GM12878 (cell line): ENCODE measurements at regions not wholly inside any gene's neighbourhood (a gene's known extent, or its start where the extent isn't known, plus 50 kb on each side); places are given as distances from the start of the nearest gene placed in this dataset.

Source experiments
- ATAC-seq: fragments of 200-7000 bp; cut with Tn5 transposase; 3 replicates; pipeline ENCODE4 v1.9.1; 2020; ENCODE audit warnings: mild to moderate bottlenecking, moderate library complexity
- BruUV-seq: library from RNA; stranded (reverse); fragments of 400-500 nt; replicated peaks from 2 replicates; lab custom pipeline; 2021; lab: Mats Ljungman, UMichigan
- CTCF ChIA-PET: fragments of 300-600 bp; sonication (Branson Sonifier 250); formaldehyde crosslinking; extraction: SDS; loops from one replicate; lab custom pipeline; 2021; ENCODE audit warnings: inconsistent platforms; lab: Yijun Ruan, JAX
- POLR2A ChIA-PET: fragments of 350-600 bp; formaldehyde crosslinking; extraction: SDS; loops from one replicate; lab custom pipeline; 2021; ENCODE audit warnings: inconsistent platforms; lab: Charles Lee
- RAD21 ChIA-PET: fragments of 300-600 bp; sonication (Branson Sonifier 250); formaldehyde crosslinking; loops from one replicate; lab custom pipeline; 2023; ENCODE audit warnings: antibody characterized with exemption; ENCODE audit not compliant: unreplicated experiment; lab: Charles Lee
- SMC1A ChIA-PET: fragments of 300-600 bp; sonication (Branson Sonifier 250); formaldehyde crosslinking; loops from one replicate; lab custom pipeline; 2023; ENCODE audit not compliant: unreplicated experiment, uncharacterized antibody; lab: Charles Lee
- DNase-seq: peaks from one replicate; pipeline ENCODE4 v3.0.0-alpha.2; 2011; ENCODE audit warnings: low read depth, low spot score
- FAIRE-seq: peaks from 3 replicates; lab custom pipeline; 2011; peaks lifted over from hg19 to GRCh38; lab: Jason Lieb, UNC
- H2AFZ ChIP-seq: 2 replicates; pipeline ENCODE4 v1.6.0; 2011; ENCODE audit warnings: low read depth, low read length, control low read depth; ENCODE audit not compliant: control insufficient read depth
- H3K27ac ChIP-seq: 2 replicates; pipeline ENCODE4 v1.5.1; 2011; ENCODE audit warnings: control low read depth; ENCODE audit not compliant: control insufficient read depth, insufficient read depth
- H3K27me3 ChIP-seq, 2 experiments: replicated peaks in 1 of 2; 2 replicates each; pipeline versions ENCODE4 v1.6.0 to v1.6.1; 2011; ENCODE audit warnings: low read length in 1 of 2; ENCODE audit not compliant: control insufficient read depth in 2 of 2, insufficient read depth in 2 of 2
- H3K36me3 ChIP-seq, 2 experiments: 2 replicates each; pipeline ENCODE4 v1.5.1; 2011; ENCODE audit warnings: low read length in 1 of 2; ENCODE audit not compliant: control insufficient read depth in 2 of 2, insufficient read depth in 2 of 2
- H3K4me1 ChIP-seq: 2 replicates; pipeline ENCODE4 v1.6.1; 2011; ENCODE audit warnings: mild to moderate bottlenecking, low read length, moderate library complexity, mixed read lengths; ENCODE audit not compliant: control insufficient read depth, insufficient read depth
- H3K4me2 ChIP-seq: 2 replicates; pipeline ENCODE4 v1.6.0; 2011; ENCODE audit warnings: control low read depth; ENCODE audit not compliant: control insufficient read depth, insufficient read depth
- H3K4me3 ChIP-seq: fragments of 200-600 bp; sonication (generic); 2 replicates; pipeline ENCODE4 v1.5.1; 2016
- H3K79me2 ChIP-seq: 2 replicates; pipeline ENCODE4 v1.6.0; 2011; ENCODE audit warnings: low read length; ENCODE audit not compliant: control insufficient read depth, insufficient read depth
- H3K9ac ChIP-seq: 2 replicates; pipeline ENCODE4 v1.8.0; 2011; ENCODE audit warnings: low read length, control low read depth, mixed read lengths; ENCODE audit not compliant: control insufficient read depth, insufficient read depth
- H3K9me3 ChIP-seq: replicated peaks from 3 replicates; pipeline ENCODE4 v1.5.1; 2011; ENCODE audit warnings: mild to moderate bottlenecking, low read length; ENCODE audit not compliant: control insufficient read depth, insufficient read depth
- H4K20me1 ChIP-seq: 2 replicates; pipeline ENCODE4 v1.6.0; 2011; ENCODE audit not compliant: control insufficient read depth, insufficient read depth
- ASH2L ChIP-seq: fragments of 300-600, 200-600 bp; sonication (generic); IDR thresholded peaks from 2 replicates; pipeline ENCODE4 v1.6.1; 2017; ENCODE audit warnings: low read depth, mild to moderate bottlenecking, borderline replicate concordance
- CHD2 ChIP-seq: IDR thresholded peaks from 2 replicates; pipeline ENCODE4 v1.6.1; 2011; ENCODE audit warnings: low read depth, low read length, improper control_type of control experiment, borderline replicate concordance
- CREB1 ChIP-seq: IDR thresholded peaks from 2 replicates; pipeline ENCODE4 v1.6.1; 2012; ENCODE audit warnings: low read depth, mild to moderate bottlenecking, inconsistent platforms
- E4F1 ChIP-seq: fragments of 450-650 bp; IDR thresholded peaks from 2 replicates; pipeline ENCODE4 v1.6.1; 2018; ENCODE audit warnings: borderline replicate concordance, mild to moderate bottlenecking; ENCODE audit not compliant: partially characterized antibody
- EGR1 ChIP-seq, 2 experiments: IDR thresholded peaks; 1 replicate in 1 of 2; 2 replicates in 1 of 2; pipeline ENCODE4 v1.6.1; 2011 to 2012; ENCODE audit warnings: low read depth in 2 of 2, low read length in 2 of 2, borderline replicate concordance in 1 of 2, mild to moderate bottlenecking in 1 of 2, moderate library complexity in 1 of 2
- IKZF1 ChIP-seq: fragments of 450-650 bp; conservative IDR thresholded peaks from 2 replicates; pipeline ENCODE4 v1.6.1; 2017; ENCODE audit warnings: antibody characterized with exemption, mild to moderate bottlenecking
- KLF5 ChIP-seq: fragments of 450-650 bp; IDR thresholded peaks from 2 replicates; pipeline ENCODE4 v1.6.1; 2014; ENCODE audit warnings: mild to moderate bottlenecking; ENCODE audit not compliant: partially characterized antibody
- NFIC ChIP-seq: IDR thresholded peaks from 2 replicates; pipeline ENCODE4 v1.6.1; 2012; ENCODE audit warnings: low read depth, mild to moderate bottlenecking, inconsistent platforms, low read length, moderate library complexity
- NR2C2 ChIP-seq: IDR thresholded peaks from 2 replicates; pipeline ENCODE4 v1.6.1; 2011; ENCODE audit warnings: borderline replicate concordance, low read depth; ENCODE audit not compliant: control insufficient read depth, insufficient read length
- PKNOX1 ChIP-seq: fragments of 450-650 bp; IDR thresholded peaks from 2 replicates; pipeline ENCODE4 v1.6.1; 2016; ENCODE audit warnings: mild to moderate bottlenecking
- RAD21 ChIP-seq: IDR thresholded peaks from 2 replicates; pipeline ENCODE4 v1.6.1; 2011; ENCODE audit warnings: mild to moderate bottlenecking, low read depth, low read length, moderate library complexity; ENCODE audit not compliant: insufficient read depth
- RB1 ChIP-seq: fragments of 450-650 bp; formaldehyde crosslinking; IDR thresholded peaks from 2 replicates; pipeline ENCODE4 v1.6.1; 2017; ENCODE audit warnings: mild to moderate bottlenecking, borderline replicate concordance
- STAT3 ChIP-seq: IDR thresholded peaks from 2 replicates; pipeline ENCODE4 v1.6.1; 2011; ENCODE audit warnings: low read depth, low read length, improper control_type of control experiment
- SUZ12 ChIP-seq: fragments of 200-600 bp; sonication (generic); IDR thresholded peaks from one replicate; pipeline ENCODE4 v1.6.1; 2018; ENCODE audit warnings: antibody characterized with exemption, mild to moderate bottlenecking; ENCODE audit not compliant: unreplicated experiment
- TAF1 ChIP-seq: IDR thresholded peaks from 2 replicates; pipeline ENCODE4 v1.6.1; 2011; ENCODE audit warnings: mild to moderate bottlenecking, low read depth, low read length, borderline replicate concordance
- TCF7 ChIP-seq: IDR thresholded peaks from 2 replicates; pipeline ENCODE4 v1.6.1; 2014; ENCODE audit warnings: antibody characterized with exemption, borderline replicate concordance
- ZNF384 ChIP-seq: IDR thresholded peaks from 2 replicates; pipeline ENCODE4 v1.6.1; 2012; ENCODE audit warnings: low read depth, mild to moderate bottlenecking, low read length, improper control_type of control experiment, borderline replicate concordance
- WGBS: methylation state at CpG from one replicate; pipeline ENCODE4 v1.1.6; 2016; ENCODE audit warnings: low lambda C conversion rate; ENCODE audit not compliant: insufficient replicate concordance, insufficient coverage; ENCODE audit errors: missing lambda C conversion rate; 5-methylcytosine and 5-hydroxymethylcytosine counted together
- in situ Hi-C: fragments of 300-500 bp; cut with MboI; formaldehyde crosslinking; loops from 9 replicates; pipeline ENCODE4 v1.14.3; 2018; ENCODE audit warnings: mixed read lengths
- intact Hi-C: fragments of 100-400 bp; cut with micrococcal nuclease; formaldehyde crosslinking; loops from one replicate; pipeline ENCODE4 v1.14.2; 2022; ENCODE audit not compliant: unreplicated experiment

- DNase-seq = no peak
- Histone ChIP-seq H3K79me2 (no peaks in the 10 kb centered on the region), H3K4me1 (no peaks in the 10 kb centered on the region), H3K9me3 (no peaks in the 10 kb centered on the region), H4K20me1 (no peaks in the 10 kb centered on the region), H3K27me3 (no peaks in the 10 kb centered on the region), H2AFZ (no peak overlapping the region), H3K9ac (no peak overlapping the region), H3K4me3 (no peak overlapping the region), H3K4me2 (no peak overlapping the region), H3K27ac (no peak overlapping the region), H3K36me3 (no peaks in the 10 kb centered on the region)
- ChIA-PET RAD21 (no interaction called here), CTCF (interaction anchor here (0.9 kb wide), 1 partner anchor 556 kb away, joined by 3 read pairs; no protein-coding TSS in a partner anchor), POLR2A (no interaction called here), SMC1A (no interaction called here)
- BruUV-seq = no TSS peak
- TF ChIP-seq RB1 (no peak), NFIC (no peak), TAF1 (no peak), ASH2L (no peak), SUZ12 (no peak), KLF5 (no peak)
- FAIRE-seq = no peak
- intact Hi-C loops = no loop called here
- WGBS = 100% methylated on average over 1 of the region's 1 CpG
- in situ Hi-C loops = no loop called here
- ATAC-seq = no peak
These were observed 239.1 kb downstream of the HDGFL1 start for GRCh38 chr6:22808466-22808865.

GRCh38 chr6:22809370-22809769 lies 240.0 kb downstream of the HDGFL1 start:
- no TSS peak for BruUV-seq
- CTCF ChIA-PET = no interaction called here
- no peaks in the 10 kb centered on the region for H3K9me3 ChIP-seq
- ATAC-seq = no peak
- H3K36me3 ChIP-seq = no peaks in the 10 kb centered on the region
- H3K4me1 ChIP-seq = no peaks in the 10 kb centered on the region
- H3K4me2 ChIP-seq = no peak overlapping the region
- no peak overlapping the region for H3K4me3 ChIP-seq
- POLR2A ChIA-PET = no interaction called here
- no peak overlapping the region for H3K9ac ChIP-seq
- 0% methylated on average over 1 of the region's 1 CpG for WGBS
- in situ Hi-C loops = no loop called here
- no peak for FAIRE-seq
- intact Hi-C loops = no loop called here
- no peak for DNase-seq
- H2AFZ ChIP-seq = no peak overlapping the region
- H3K27me3 ChIP-seq = no peaks in the 10 kb centered on the region
- no peak overlapping the region for H3K27ac ChIP-seq
- H3K79me2 ChIP-seq = no peaks in the 10 kb centered on the region
- RAD21 ChIA-PET = no interaction called here
- no peaks in the 10 kb centered on the region for H4K20me1 ChIP-seq
- SMC1A ChIA-PET = no interaction called here
- no peak for TF ChIP-seq STAT3
- no peak for TF ChIP-seq RAD21
- no peak for TF ChIP-seq NFIC
- TF ChIP-seq IKZF1 = no peak
- TF ChIP-seq TCF7 = no peak
- no peak for TF ChIP-seq CREB1
- TF ChIP-seq NR2C2 = no peak
- TF ChIP-seq ZNF384 = no peak
- no peak for TF ChIP-seq CHD2
- no peak for TF ChIP-seq E4F1
- TF ChIP-seq EGR1 (IDR thresholded peaks at IDR 0.05; ENCODE audit: borderline replicate concordance in 1 of 2, low read depth in 2 of 2, low read length in 2 of 2) = no peak
- no peak for TF ChIP-seq PKNOX1
